ENCODE measurements at regions not wholly inside any gene's neighbourhood (a gene's known extent, or its start where the extent isn't known, plus 50 kb on each side); places are given as distances from the start of the nearest gene placed in this dataset.

DNA sequence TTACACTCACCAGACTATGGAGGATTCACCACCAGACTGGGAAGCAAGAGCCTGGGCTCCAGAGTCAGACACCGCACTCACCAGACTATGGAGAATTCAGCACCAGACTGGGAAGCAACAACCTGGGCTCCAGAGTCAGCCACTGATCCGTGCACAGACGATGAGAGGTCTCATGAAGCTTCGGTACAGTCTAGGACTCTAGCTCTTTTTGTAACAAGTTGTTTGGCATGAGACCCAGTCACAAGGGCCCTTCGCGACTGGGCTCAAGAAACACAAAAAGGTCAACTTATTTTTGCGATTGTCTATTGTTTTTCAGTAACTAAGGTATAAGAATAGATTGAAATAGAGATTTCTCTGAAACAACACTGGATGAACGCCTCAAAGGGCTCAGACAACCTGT, 192.7 kb upstream of the ADAMTSL1 start:
- TF ChIP-seq, protein P1, sequence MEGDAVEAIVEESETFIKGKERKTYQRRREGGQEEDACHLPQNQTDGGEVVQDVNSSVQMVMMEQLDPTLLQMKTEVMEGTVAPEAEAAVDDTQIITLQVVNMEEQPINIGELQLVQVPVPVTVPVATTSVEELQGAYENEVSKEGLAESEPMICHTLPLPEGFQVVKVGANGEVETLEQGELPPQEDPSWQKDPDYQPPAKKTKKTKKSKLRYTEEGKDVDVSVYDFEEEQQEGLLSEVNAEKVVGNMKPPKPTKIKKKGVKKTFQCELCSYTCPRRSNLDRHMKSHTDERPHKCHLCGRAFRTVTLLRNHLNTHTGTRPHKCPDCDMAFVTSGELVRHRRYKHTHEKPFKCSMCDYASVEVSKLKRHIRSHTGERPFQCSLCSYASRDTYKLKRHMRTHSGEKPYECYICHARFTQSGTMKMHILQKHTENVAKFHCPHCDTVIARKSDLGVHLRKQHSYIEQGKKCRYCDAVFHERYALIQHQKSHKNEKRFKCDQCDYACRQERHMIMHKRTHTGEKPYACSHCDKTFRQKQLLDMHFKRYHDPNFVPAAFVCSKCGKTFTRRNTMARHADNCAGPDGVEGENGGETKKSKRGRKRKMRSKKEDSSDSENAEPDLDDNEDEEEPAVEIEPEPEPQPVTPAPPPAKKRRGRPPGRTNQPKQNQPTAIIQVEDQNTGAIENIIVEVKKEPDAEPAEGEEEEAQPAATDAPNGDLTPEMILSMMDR (IDR thresholded peaks at IDR 0.05 in 4 of 5, conservative IDR thresholded peaks at IDR 0.05 in 1 of 5) = no peak
- TF ChIP-seq POLR2A (IDR thresholded peaks at IDR 0.05) = no peak
